GM18861 (cell line): ENCODE measurements at regions not wholly inside any gene's neighbourhood (a gene's known extent, or its start where the extent isn't known, plus 50 kb on each side); places are given as distances from the start of the nearest gene placed in this dataset.
A peak's percentile ranks its signal among the peaks of the same experiment; 100 is the strongest.
"Not testable (repeated sequence)": the region's sequence is repeated elsewhere in the genome, so short reads cannot be mapped to it uniquely, and the experiment has no call there.

Source experiments
- ATAC-seq: cut with Tn5 transposase; IDR thresholded peaks from one replicate; pipeline ENCODE4 v1.9.1; 2021; ENCODE audit not compliant: unreplicated experiment

- no peak for ATAC-seq
Measured at GRCh38 chr15:62362144-62362543, 197.1 kb upstream of the C2CD4B start.

- ATAC-seq, result no peak
Measured at GRCh38 chr15:62362608-62363007, 197.5 kb upstream of the C2CD4B start.

- no peak for ATAC-seq
Measured at GRCh38 chr15:62363913-62364312, 198.8 kb upstream of the C2CD4B start.

- no peak for ATAC-seq
Measured at GRCh38 chr15:62365795-62366442, 200.8 kb upstream of the C2CD4B start.

- no peak for ATAC-seq
Measured at GRCh38 chr15:62369454-62369853, 204.4 kb upstream of the C2CD4B start.

- ATAC-seq, result not testable (repeated sequence)
Measured at GRCh38 chr15:62371683-62372082, 206.6 kb upstream of the C2CD4B start.

GRCh38 chr15:62377736-62378480, 212.8 kb upstream of the C2CD4B start:
- ATAC-seq, result no peak

- ATAC-seq, result no peak
Measured at GRCh38 chr15:62378772-62379498, 213.8 kb upstream of the C2CD4B start.

GRCh38 chr15:62380011-62380410, 214.9 kb upstream of the C2CD4B start:
- no peak for ATAC-seq

- no peak for ATAC-seq
Measured at GRCh38 chr15:62382046-62382445, 217.0 kb upstream of the C2CD4B start.

GRCh38 chr15:62389885-62390790, 225.1 kb upstream of the C2CD4B start, which contains the start of gene TLN2:
Gene TLN2 (plus strand): TSS chr15:62390550.
- ATAC-seq, result peak; percentile 78

- no peak for ATAC-seq
Measured at GRCh38 chr15:62390791-62391640, 225.9 kb upstream of the C2CD4B start.

- no peak for ATAC-seq
Measured at GRCh38 chr15:62391641-62392262, 226.7 kb upstream of the C2CD4B start.

- no peak for ATAC-seq
Measured at GRCh38 chr15:62392376-62392775, 227.3 kb upstream of the C2CD4B start.

GRCh38 chr15:62393196-62393595, 228.1 kb upstream of the C2CD4B start:
- ATAC-seq, result no peak

- no peak for ATAC-seq
Measured at GRCh38 chr15:62394079-62394478, 229.0 kb upstream of the C2CD4B start.

- ATAC-seq, result no peak
Measured at GRCh38 chr15:62400778-62401177, 235.7 kb upstream of the C2CD4B start.

- no peak for ATAC-seq
Measured at GRCh38 chr15:62402687-62403086, 237.6 kb upstream of the C2CD4B start.

GRCh38 chr15:62403164-62403809, 238.2 kb upstream of the C2CD4B start:
- ATAC-seq, result no peak
